Prostate gland (tissue), 2 donors: ENCODE measurements at regions not wholly inside any gene's neighbourhood (a gene's known extent, or its start where the extent isn't known, plus 50 kb on each side); places are given as distances from the start of the nearest gene placed in this dataset.

Experiments
- CTCF ChIP-seq, 4 experiments: fragments of 200-600 bp in 2 of 4; fragments of 450-650 bp in 2 of 4; sonication (generic) in 2 of 4; IDR thresholded peaks; 1 replicate in 3 of 4; 2 replicates in 1 of 4; pipeline ENCODE4 v1.5.1; 2016 to 2019; ENCODE audit warnings: antibody characterized with exemption in 4 of 4, mild to moderate bottlenecking in 2 of 4, moderate library complexity in 2 of 4
- POLR2A ChIP-seq: fragments of 450-650 bp; IDR thresholded peaks from one replicate; pipeline ENCODE4 v1.6.1; 2016; ENCODE audit warnings: antibody characterized with exemption, mild to moderate bottlenecking

DNA sequence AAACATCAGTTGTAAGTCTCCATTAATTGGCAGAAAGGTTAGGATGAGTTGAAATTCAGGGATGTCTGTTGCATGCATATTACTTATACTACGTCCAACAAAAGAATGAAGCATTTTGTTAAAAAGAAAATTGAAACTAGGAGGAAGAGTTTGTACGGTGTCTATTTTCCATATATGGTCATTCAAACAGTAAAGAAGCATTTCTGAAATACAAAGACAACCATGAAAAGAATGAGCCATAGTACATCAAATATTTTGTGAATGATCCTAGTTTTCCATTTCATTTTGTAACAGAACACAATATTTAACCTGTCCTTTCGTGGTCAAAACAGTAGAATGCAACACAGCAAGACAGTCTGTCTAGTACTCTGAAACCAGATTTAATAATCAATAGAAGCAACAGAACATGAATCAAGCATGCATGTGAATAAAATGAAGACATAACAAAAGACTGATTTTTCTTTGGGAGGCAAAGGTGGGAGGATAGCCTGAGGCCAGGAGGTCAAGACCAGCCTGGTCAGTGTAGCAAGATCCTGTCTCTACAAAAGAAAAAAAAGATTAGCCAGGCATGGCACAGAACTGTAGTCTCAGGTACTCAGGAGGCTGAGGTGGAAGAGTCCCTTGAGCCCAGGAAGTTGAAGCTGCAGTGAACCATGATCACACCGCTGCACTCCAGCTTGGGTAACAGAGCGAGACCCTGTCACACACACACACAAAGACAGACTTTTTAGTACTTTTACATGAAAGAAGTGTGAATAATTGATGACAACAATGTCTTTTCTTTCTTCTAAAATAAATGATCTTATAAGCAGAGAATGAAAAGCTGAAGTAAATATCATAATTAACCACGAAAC is 156.0 kb downstream of the LRIG3 start:
- TF ChIP-seq CTCF (IDR thresholded peaks at IDR 0.05) = no peak
- no peak for TF ChIP-seq POLR2A
